RWPE1 (cell line): ENCODE measurements at regions not wholly inside any gene's neighbourhood (a gene's known extent, or its start where the extent isn't known, plus 50 kb on each side); places are given as distances from the start of the nearest gene placed in this dataset.

Experiments used
- CTCF ChIA-PET: fragments of 350-600 bp; sonication (Branson Sonifier 250); formaldehyde crosslinking; extraction: SDS; loops from one replicate; lab custom pipeline; 2021; lab: Yijun Ruan, JAX
- POLR2A ChIA-PET: fragments of 400-600 bp; formaldehyde crosslinking; extraction: SDS; loops from one replicate; lab custom pipeline; 2020; ENCODE audit warnings: antibody characterized with exemption; ENCODE audit not compliant: low non-redundant PET; lab: Yijun Ruan, JAX
- DNase-seq: peaks from one replicate; pipeline ENCODE4 v3.0.0; 2012; ENCODE audit warnings: low spot score
- H3K27ac ChIP-seq: fragments of 450-650 bp; 2 replicates; pipeline ENCODE4 v1.5.1; 2017
- CTCF ChIP-seq: fragments of 450-650 bp; conservative IDR thresholded peaks from 2 replicates; pipeline ENCODE4 v1.5.1; 2017; ENCODE audit warnings: low read depth, mild to moderate bottlenecking

- no peak overlapping the region for H3K27ac ChIP-seq
- no peak for TF ChIP-seq CTCF
- POLR2A ChIA-PET, result no interaction called here
- CTCF ChIA-PET, result no interaction called here
- DNase-seq, result no peak
Observed at GRCh38 chr5:156245895-156246294, 81.1 kb upstream of the SGCD start.

- no peak overlapping the region for H3K27ac ChIP-seq
- POLR2A ChIA-PET, result interaction anchor here (0.7 kb wide), 1 partner anchor 264 kb away, joined by 3 read pairs; no protein-coding TSS in a partner anchor
- no peak for DNase-seq
- CTCF ChIA-PET, result interaction anchor here (0.6 kb wide), 1 partner anchor 738 kb away, joined by 4 read pairs; no protein-coding TSS in a partner anchor
- no peak for TF ChIP-seq CTCF
Observed at GRCh38 chr5:156251076-156251475, 75.9 kb upstream of the SGCD start.

GRCh38 chr5:156253130-156253529 lies 73.8 kb upstream of the SGCD start:
- DNase-seq, result no peak
- no peak for TF ChIP-seq CTCF
- CTCF ChIA-PET, result no interaction called here
- H3K27ac ChIP-seq, result no peak overlapping the region
- POLR2A ChIA-PET, result no interaction called here

- POLR2A ChIA-PET, result no interaction called here
- no peak overlapping the region for H3K27ac ChIP-seq
- CTCF ChIA-PET, result no interaction called here
- TF ChIP-seq CTCF, result no peak
- no peak for DNase-seq
Observed at GRCh38 chr5:156254196-156254595, 72.8 kb upstream of the SGCD start.

GRCh38 chr5:156256642-156257041 lies 70.3 kb upstream of the SGCD start:
- no peak for TF ChIP-seq CTCF
- H3K27ac ChIP-seq, result no peak overlapping the region
- DNase-seq, result no peak
- CTCF ChIA-PET, result no interaction called here
- POLR2A ChIA-PET, result no interaction called here

GRCh38 chr5:156258934-156259333 lies 68.0 kb upstream of the SGCD start:
- no peak for TF ChIP-seq CTCF
- DNase-seq, result no peak
- ChIA-PET POLR2A (no interaction called here), CTCF (interaction anchor here (0.7 kb wide), 1 partner anchor 546 kb away, joined by 4 read pairs; no protein-coding TSS in a partner anchor)
- no peak overlapping the region for H3K27ac ChIP-seq

- TF ChIP-seq CTCF, result no peak
- ChIA-PET CTCF (interaction anchor here (0.7 kb wide), 1 partner anchor 497 kb away, joined by 3 read pairs; no protein-coding TSS in a partner anchor), POLR2A (no interaction called here)
- no peak overlapping the region for H3K27ac ChIP-seq
- DNase-seq, result no peak
Observed at GRCh38 chr5:156259618-156260017, 67.3 kb upstream of the SGCD start.
